Breast epithelium (tissue), 4 donors: ENCODE measurements at regions not wholly inside any gene's neighbourhood (a gene's known extent, or its start where the extent isn't known, plus 50 kb on each side); places are given as distances from the start of the nearest gene placed in this dataset.
"Not testable (repeated sequence)": the region's sequence is repeated elsewhere in the genome, so short reads cannot be mapped to it uniquely, and the experiment has no call there.

ENCODE experiments used
- DNase-seq, 2 donors: peaks; one replicate each; pipeline ENCODE4 v3.0.0-alpha.2; 2019; ENCODE audit warnings: low spot score in 2 of 2
- H3K27ac ChIP-seq, 2 donors: fragments of 200-600 bp; sonication (generic) in 1 of 2; one replicate each; pipeline ENCODE4 v1.5.1; 2016 to 2019; ENCODE audit warnings: mild to moderate bottlenecking in 1 of 2
- H3K27me3 ChIP-seq, 2 donors: fragments of 200-600 bp; sonication (generic) in 1 of 2; one replicate each; pipeline versions ENCODE4 v1.5.1 to v1.6.0; 2017 to 2019; ENCODE audit warnings: control low read depth in 1 of 2, mild to moderate bottlenecking in 1 of 2
- H3K36me3 ChIP-seq: fragments of 200-600 bp; one replicate; pipeline ENCODE4 v1.5.1; 2019
- H3K4me1 ChIP-seq, 2 donors: fragments of 200-600 bp; sonication (generic); one replicate each; pipeline ENCODE4 v1.5.1; 2016 to 2019; ENCODE audit warnings: control low read depth in 1 of 2
- H3K4me3 ChIP-seq, 3 donors: fragments of 200-600 bp; sonication (generic); 1 replicate in 2 of 3; 2 replicates in 1 of 3; pipeline ENCODE4 v1.5.1; 2016 to 2019; ENCODE audit warnings: mild to moderate bottlenecking in 3 of 3, moderate library complexity in 2 of 3
- H3K9me3 ChIP-seq, 2 donors: fragments of 200-600 bp; sonication (generic) in 1 of 2; one replicate each; pipeline ENCODE4 v1.5.1; 2016 to 2019; ENCODE audit warnings: control low read depth in 1 of 2
- POLR2A ChIP-seq: fragments of 450-650 bp; IDR thresholded peaks from one replicate; pipeline ENCODE4 v1.6.1; 2016; ENCODE audit warnings: antibody characterized with exemption, mild to moderate bottlenecking, moderate library complexity
- POLR2AphosphoS5 ChIP-seq, 3 donors: sonication (generic); formaldehyde crosslinking; IDR thresholded peaks; one replicate each; pipeline ENCODE4 v1.6.1; 2017; ENCODE audit warnings: antibody characterized with exemption in 3 of 3
- intact Hi-C: fragments of 100-400 bp; cut with DNase I; formaldehyde crosslinking; loops from one replicate; pipeline ENCODE4 v1.15.1; 2023; ENCODE audit warnings: low total_unique reads
- TF ChIP-seq, protein P1 (sequence below), 3 donors: fragments of 450-650 bp; IDR thresholded peaks; one replicate each; pipeline ENCODE4 v1.5.1; 2016 to 2017; ENCODE audit warnings: antibody characterized with exemption in 3 of 3, mild to moderate bottlenecking in 3 of 3, moderate library complexity in 3 of 3

DNA sequence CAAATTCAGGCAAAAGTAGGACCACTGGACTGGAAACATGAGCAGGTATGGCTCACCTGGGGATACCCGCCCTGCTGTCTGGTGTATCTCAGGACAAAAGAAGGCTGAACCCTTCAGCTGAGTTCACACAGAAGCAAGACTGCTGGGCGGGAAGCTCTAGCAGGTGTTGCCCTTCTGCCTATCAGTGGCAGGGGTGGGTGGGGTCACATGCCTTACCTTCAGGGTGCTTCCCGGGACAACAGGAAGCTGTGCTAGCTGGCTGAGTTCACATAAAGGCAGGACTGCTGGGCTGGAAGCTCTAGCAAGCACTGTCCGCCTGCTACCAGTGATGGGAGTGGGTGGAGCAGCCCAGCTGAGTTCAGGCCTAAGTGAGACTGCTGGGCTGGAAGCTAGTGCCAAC is 498.8 kb upstream of the ZNF608 start:
- intact Hi-C loops = no loop called here
- H3K4me1 ChIP-seq = no peaks in the 10 kb centered on the region
- no peak for DNase-seq
- no peaks in the 10 kb centered on the region for H3K36me3 ChIP-seq
- H3K4me3 ChIP-seq = no peak overlapping the region
- H3K9me3 ChIP-seq = no peaks in the 10 kb centered on the region
- H3K27ac ChIP-seq = no peak overlapping the region
- H3K27me3 ChIP-seq = no peaks in the 10 kb centered on the region
- TF ChIP-seq POLR2A = no peak
- TF ChIP-seq, protein P1, sequence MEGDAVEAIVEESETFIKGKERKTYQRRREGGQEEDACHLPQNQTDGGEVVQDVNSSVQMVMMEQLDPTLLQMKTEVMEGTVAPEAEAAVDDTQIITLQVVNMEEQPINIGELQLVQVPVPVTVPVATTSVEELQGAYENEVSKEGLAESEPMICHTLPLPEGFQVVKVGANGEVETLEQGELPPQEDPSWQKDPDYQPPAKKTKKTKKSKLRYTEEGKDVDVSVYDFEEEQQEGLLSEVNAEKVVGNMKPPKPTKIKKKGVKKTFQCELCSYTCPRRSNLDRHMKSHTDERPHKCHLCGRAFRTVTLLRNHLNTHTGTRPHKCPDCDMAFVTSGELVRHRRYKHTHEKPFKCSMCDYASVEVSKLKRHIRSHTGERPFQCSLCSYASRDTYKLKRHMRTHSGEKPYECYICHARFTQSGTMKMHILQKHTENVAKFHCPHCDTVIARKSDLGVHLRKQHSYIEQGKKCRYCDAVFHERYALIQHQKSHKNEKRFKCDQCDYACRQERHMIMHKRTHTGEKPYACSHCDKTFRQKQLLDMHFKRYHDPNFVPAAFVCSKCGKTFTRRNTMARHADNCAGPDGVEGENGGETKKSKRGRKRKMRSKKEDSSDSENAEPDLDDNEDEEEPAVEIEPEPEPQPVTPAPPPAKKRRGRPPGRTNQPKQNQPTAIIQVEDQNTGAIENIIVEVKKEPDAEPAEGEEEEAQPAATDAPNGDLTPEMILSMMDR (IDR thresholded peaks at IDR 0.05) = no peak
- no peak for TF ChIP-seq POLR2AphosphoS5 (IDR thresholded peaks at IDR 0.05)

DNA sequence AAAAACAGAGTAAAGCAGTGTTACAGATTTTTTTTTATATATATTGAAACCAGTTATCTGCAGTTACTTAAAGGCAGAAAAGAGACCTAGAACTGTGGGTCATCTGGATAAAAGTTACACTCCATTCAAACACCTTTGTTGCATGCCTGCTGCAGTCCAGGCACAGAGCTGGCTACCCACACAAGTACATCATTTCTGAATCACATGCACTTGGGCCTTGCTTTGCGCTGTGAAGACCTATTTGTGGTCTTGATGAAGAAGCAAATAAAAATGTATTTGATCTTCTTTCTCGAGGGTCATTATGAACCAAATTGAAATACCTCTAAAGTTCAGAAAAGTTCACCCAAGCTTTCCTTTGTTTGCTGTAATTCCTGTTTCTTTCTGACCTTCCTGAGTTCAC is 503.0 kb upstream of the ZNF608 start:
- Histone ChIP-seq H3K4me3 (no peak overlapping the region), H3K27ac (no peak overlapping the region), H3K27me3 (no peaks in the 10 kb centered on the region), H3K9me3 (peaks cover 6 to 9% of the 10 kb centered on the region in 2 donors), H3K4me1 (no peaks in the 10 kb centered on the region), H3K36me3 (no peaks in the 10 kb centered on the region)
- TF ChIP-seq, protein P1 (IDR thresholded peaks at IDR 0.05) = no peak
- TF ChIP-seq POLR2AphosphoS5 (IDR thresholded peaks at IDR 0.05) (no peak), POLR2A (no peak)
- DNase-seq = no peak
- intact Hi-C loops = no loop called here

DNA sequence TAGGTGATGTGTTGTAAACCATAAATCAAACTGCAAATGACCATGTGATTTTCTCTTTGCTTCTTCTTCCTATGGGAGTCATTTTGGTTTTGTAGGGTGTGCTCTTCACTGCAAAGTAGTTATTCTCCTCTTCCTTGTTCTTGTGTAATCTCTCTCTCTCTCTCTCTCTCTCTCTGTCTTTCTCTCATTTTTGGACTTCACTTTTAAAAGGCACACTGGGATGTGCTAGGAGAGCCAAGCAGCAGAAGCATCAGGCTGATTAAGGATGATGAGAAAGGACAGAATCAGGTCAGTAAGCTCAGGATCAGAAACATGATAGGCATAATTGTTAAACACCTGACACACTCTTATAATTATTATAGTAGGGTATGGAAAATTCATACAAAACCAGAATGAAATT is 505.3 kb upstream of the ZNF608 start:
- H3K27me3 ChIP-seq = no peaks in the 10 kb centered on the region
- no peak overlapping the region for H3K4me3 ChIP-seq
- H3K4me1 ChIP-seq = no peaks in the 10 kb centered on the region
- H3K27ac ChIP-seq = no peak overlapping the region
- intact Hi-C loops = no loop called here
- no peak for DNase-seq
- TF ChIP-seq POLR2A = no peak
- TF ChIP-seq, protein P1 (IDR thresholded peaks at IDR 0.05) = no peak
- no peak for TF ChIP-seq POLR2AphosphoS5 (IDR thresholded peaks at IDR 0.05)
- no peaks in the 10 kb centered on the region for H3K36me3 ChIP-seq
- H3K9me3 ChIP-seq = peaks cover 6 to 12% of the 10 kb centered on the region in 2 donors

DNA sequence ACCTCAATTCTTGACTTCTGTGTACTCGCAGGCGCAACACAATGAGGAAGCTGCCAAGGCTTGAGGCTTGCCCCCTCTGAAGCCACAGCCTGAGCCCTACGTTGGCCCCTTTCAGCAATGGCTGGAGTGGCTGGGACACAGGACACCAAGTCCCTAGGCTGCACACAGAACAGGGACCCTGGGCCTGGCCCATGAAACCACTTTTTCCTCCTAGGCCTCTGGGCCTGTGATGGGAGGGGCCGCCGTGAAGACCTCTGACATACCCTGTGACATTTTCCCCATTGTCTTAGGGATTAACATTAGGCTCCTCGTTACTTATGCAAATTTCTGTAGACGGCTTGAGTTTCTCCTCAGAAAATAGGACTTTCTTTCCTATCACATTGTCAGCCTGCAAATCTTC is 507.2 kb upstream of the ZNF608 start:
- intact Hi-C loops, H3K4me1 ChIP-seq, H3K27ac ChIP-seq, H3K36me3 ChIP-seq, H3K4me3 ChIP-seq, DNase-seq, H3K27me3 ChIP-seq: not testable (repeated sequence)
- peaks cover 6 to 12% of the 10 kb centered on the region in 2 donors for H3K9me3 ChIP-seq

DNA sequence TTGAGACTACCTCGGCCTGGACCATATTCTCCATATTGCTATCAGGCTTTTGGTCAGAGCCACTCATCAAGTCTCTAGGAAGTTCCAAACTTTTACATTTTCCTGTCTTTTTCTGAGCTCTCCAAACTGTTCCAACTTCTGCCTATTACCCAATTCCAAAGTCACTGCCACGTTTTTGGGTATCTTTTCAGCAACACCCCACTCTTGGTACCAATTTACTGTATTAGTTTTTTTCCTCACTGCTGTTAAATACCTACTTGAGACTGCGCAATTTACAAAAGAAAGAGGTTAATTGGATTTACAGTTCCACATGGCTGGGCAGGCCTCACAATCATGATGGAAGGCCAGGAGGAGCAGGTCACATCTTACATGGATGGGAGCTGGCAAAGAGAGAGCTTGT is 507.8 kb upstream of the ZNF608 start:
- Histone ChIP-seq H3K36me3 (no peaks in the 10 kb centered on the region), H3K27me3 (no peaks in the 10 kb centered on the region), H3K9me3 (peaks cover 6 to 12% of the 10 kb centered on the region in 2 donors), H3K4me3 (no peak overlapping the region), H3K27ac (no peak overlapping the region), H3K4me1 (no peaks in the 10 kb centered on the region)
- TF ChIP-seq POLR2A = no peak
- no peak for TF ChIP-seq POLR2AphosphoS5 (IDR thresholded peaks at IDR 0.05)
- TF ChIP-seq, protein P1 (IDR thresholded peaks at IDR 0.05) = no peak
- no peak for DNase-seq
- intact Hi-C loops = no loop called here

DNA sequence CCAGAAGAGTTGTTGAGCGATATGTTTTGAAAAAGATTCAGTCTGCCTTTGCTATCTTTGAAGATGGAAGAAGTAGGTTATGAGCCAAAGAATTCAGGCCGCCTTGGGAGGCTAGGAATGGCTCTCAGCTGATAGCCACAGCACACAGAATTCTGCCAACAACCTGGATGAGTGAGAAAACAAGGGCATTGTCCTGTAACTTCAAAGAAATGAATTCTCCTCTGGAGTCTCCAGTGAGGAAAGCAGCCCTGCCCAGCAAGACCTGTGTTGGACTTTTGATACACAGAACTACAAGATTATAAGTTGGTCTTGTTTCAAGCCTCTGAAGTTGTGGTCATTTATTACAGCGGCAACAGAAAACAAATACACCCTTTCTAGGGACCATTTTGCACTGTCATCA is 509.9 kb upstream of the ZNF608 start:
- no peak for DNase-seq
- Histone ChIP-seq H3K9me3 (peaks cover 6 to 12% of the 10 kb centered on the region in 2 donors), H3K4me1 (no peaks in the 10 kb centered on the region), H3K27ac (no peak overlapping the region), H3K36me3 (no peaks in the 10 kb centered on the region), H3K4me3 (no peak overlapping the region), H3K27me3 (no peaks in the 10 kb centered on the region)
- intact Hi-C loops = no loop called here
- TF ChIP-seq POLR2AphosphoS5 (IDR thresholded peaks at IDR 0.05) (no peak), POLR2A (no peak)
- TF ChIP-seq, protein P1 (IDR thresholded peaks at IDR 0.05) = no peak
